GM12892 (cell line): ENCODE measurements at regions not wholly inside any gene's neighbourhood (a gene's known extent, or its start where the extent isn't known, plus 50 kb on each side); places are given as distances from the start of the nearest gene placed in this dataset.

Source experiments
- POLR2AphosphoS5 ChIP-seq: IDR thresholded peaks from 2 replicates; pipeline ENCODE4 v1.6.1; 2011; ENCODE audit warnings: low read depth, low read length, control low read depth
- TAF1 ChIP-seq: IDR thresholded peaks from 2 replicates; pipeline ENCODE4 v1.6.1; 2011; ENCODE audit warnings: low read depth, mild to moderate bottlenecking, control low read depth, low read length, borderline replicate concordance

DNA sequence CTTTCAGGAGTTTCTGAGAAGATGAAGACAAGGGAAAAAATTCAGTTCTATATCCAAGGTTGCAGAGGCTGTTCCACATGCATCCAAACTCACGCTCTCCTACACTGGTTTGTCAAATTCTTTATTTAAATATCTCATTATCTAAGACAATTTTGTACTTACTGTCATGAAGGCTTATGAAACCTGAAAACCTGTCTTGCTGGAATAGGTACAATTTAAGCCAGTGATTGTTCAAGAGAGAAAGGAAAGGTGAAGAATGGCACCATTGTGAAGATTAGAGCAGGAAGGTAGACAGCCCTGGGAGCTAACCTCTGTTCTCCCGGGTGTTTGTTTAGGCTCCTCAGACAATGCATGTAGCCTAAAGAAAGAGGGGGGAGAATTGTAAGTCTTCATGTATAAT lies 315.1 kb upstream of the PRKD1 start:
- TF ChIP-seq TAF1 (no peak), POLR2AphosphoS5 (no peak)
